ENCODE measurements at regions not wholly inside any gene's neighbourhood (a gene's known extent, or its start where the extent isn't known, plus 50 kb on each side); places are given as distances from the start of the nearest gene placed in this dataset.

DNA sequence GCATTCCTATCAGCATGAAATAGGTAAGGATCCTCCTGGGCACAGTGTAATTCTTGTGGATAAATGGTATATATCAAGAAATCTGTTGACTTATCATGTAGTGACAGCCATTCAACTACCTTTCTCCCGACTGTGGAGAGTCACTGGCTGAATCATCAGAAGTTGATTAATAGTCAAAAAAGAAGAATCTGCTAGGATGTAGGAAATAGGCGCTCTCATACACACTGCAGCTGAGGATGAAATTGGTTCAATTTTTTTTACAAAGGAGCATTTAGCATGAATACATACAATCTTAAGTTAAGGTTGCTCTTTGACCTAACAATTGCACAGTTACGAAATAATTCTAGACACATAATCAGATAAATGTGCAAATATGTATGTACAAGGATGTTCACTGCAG is 486.8 kb downstream of the ADGRL2 start:
- TF ChIP-seq WRNIP1 (IDR thresholded peaks at IDR 0.05; ENCODE audit: borderline replicate concordance, low read depth, low read length) (no peak), POLR2AphosphoS2 (IDR thresholded peaks at IDR 0.05; ENCODE audit: low read depth, low read length) (no peak), RAD21 (IDR thresholded peaks at IDR 0.05; ENCODE audit: insufficient read depth, low read depth, low read length) (no peak), MXI1 (IDR thresholded peaks at IDR 0.05; ENCODE audit: low read depth, low read length) (no peak), ATF3 (IDR thresholded peaks at IDR 0.05; ENCODE audit: borderline replicate concordance, extremely low read depth, low read depth, low read length) (no peak), MTA2 (IDR thresholded peaks at IDR 0.05; ENCODE audit: low read depth) (no peak), ZNF217 (IDR thresholded peaks at IDR 0.05) (no peak), EED (IDR thresholded peaks at IDR 0.05; ENCODE audit: low read depth) (no peak), SUZ12 (IDR thresholded peaks at IDR 0.05; ENCODE audit: unreplicated experiment) (no peak), TCF3 (IDR thresholded peaks at IDR 0.05; ENCODE audit: borderline replicate concordance, insufficient read depth, low read depth, low read length) (no peak), NFXL1 (IDR thresholded peaks at IDR 0.05; ENCODE audit: borderline replicate concordance) (no peak), SIN3A (IDR thresholded peaks at IDR 0.05; ENCODE audit: low read depth, low read length) (no peak), RELA (IDR thresholded peaks at IDR 0.05; ENCODE audit: borderline replicate concordance, partially characterized antibody) (no peak), E2F4 (IDR thresholded peaks at IDR 0.05; ENCODE audit: low read depth, low read length) (no peak)
- TF ChIP-seq, protein P1, sequence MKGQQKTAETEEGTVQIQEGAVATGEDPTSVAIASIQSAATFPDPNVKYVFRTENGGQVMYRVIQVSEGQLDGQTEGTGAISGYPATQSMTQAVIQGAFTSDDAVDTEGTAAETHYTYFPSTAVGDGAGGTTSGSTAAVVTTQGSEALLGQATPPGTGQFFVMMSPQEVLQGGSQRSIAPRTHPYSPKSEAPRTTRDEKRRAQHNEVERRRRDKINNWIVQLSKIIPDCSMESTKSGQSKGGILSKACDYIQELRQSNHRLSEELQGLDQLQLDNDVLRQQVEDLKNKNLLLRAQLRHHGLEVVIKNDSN (IDR thresholded peaks at IDR 0.05; ENCODE audit: borderline replicate concordance, extremely low read length, insufficient read depth, low read depth, low read length), result no peak
- TF ChIP-seq, protein P2, sequence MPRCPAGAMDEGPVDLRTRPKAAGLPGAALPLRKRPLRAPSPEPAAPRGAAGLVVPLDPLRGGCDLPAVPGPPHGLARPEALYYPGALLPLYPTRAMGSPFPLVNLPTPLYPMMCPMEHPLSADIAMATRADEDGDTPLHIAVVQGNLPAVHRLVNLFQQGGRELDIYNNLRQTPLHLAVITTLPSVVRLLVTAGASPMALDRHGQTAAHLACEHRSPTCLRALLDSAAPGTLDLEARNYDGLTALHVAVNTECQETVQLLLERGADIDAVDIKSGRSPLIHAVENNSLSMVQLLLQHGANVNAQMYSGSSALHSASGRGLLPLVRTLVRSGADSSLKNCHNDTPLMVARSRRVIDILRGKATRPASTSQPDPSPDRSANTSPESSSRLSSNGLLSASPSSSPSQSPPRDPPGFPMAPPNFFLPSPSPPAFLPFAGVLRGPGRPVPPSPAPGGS (IDR thresholded peaks at IDR 0.05; ENCODE audit: borderline replicate concordance, insufficient read depth, low read depth, low read length, poor library complexity, severe bottlenecking), result no peak
- H4K20me1 ChIP-seq (ENCODE audit: control insufficient read depth, insufficient read depth), result no peaks in the 10 kb centered on the region
- no peak for FAIRE-seq
- ChIA-PET CTCF (no interaction called here), SMC1A (ENCODE audit: uncharacterized antibody, unreplicated experiment) (interaction anchor here (1.2 to 2.8 kb wide), 2 partner anchors 12 to 15 kb away, joined by 4 to 9 read pairs; no protein-coding TSS in a partner anchor), POLR2A (no interaction called here), RAD21 (ENCODE audit: unreplicated experiment) (no interaction called here)
- no peak for ATAC-seq
- no peak overlapping the region for H3K4me2 ChIP-seq (ENCODE audit: control insufficient read depth, insufficient read depth)
- no peak overlapping the region for H3K9ac ChIP-seq (ENCODE audit: control insufficient read depth, insufficient read depth, low read length)
- no peak for DNase-seq (ENCODE audit: low read depth, low spot score)
- no TSS peak for BruUV-seq (replicated peaks)
- intact Hi-C loops (cut with micrococcal nuclease; ENCODE audit: unreplicated experiment) (no loop called here), in situ Hi-C loops (cut with MboI) (no loop called here)
- no peaks in the 10 kb centered on the region for H3K9me3 ChIP-seq (replicated peaks; ENCODE audit: control insufficient read depth, insufficient read depth, low read length)
- no peak overlapping the region for H3K27ac ChIP-seq (ENCODE audit: control insufficient read depth, insufficient read depth)
- WGBS (ENCODE audit: insufficient coverage, insufficient replicate concordance, low lambda C conversion rate, missing lambda C conversion rate), result 47% methylated on average over 3 of the region's 3 CpGs
- H2AFZ ChIP-seq (ENCODE audit: control insufficient read depth, low read depth, low read length), result no peak overlapping the region
- H3K27me3 ChIP-seq (replicated peaks in 1 of 2; ENCODE audit: control insufficient read depth in 2 of 2, insufficient read depth in 2 of 2, low read length in 1 of 2), result no peaks in the 10 kb centered on the region
- no peaks in the 10 kb centered on the region for H3K36me3 ChIP-seq (ENCODE audit: control insufficient read depth in 2 of 2, insufficient read depth in 2 of 2, low read length in 1 of 2)
- no peaks in the 10 kb centered on the region for H3K4me1 ChIP-seq (ENCODE audit: control insufficient read depth, insufficient read depth, low read length)
- H3K4me3 ChIP-seq, result no peak overlapping the region
- H3K79me2 ChIP-seq (ENCODE audit: control insufficient read depth, insufficient read depth, low read length), result no peaks in the 10 kb centered on the region
